ENCODE measurements at regions not wholly inside any gene's neighbourhood (a gene's known extent, or its start where the extent isn't known, plus 50 kb on each side); places are given as distances from the start of the nearest gene placed in this dataset.

- H3K27ac ChIP-seq, result no peak overlapping the region
- TF ChIP-seq ZFX (IDR thresholded peaks at IDR 0.05; ENCODE audit: borderline replicate concordance) (no peak), CTCF (IDR thresholded peaks at IDR 0.05) (no peak)
Measured at GRCh38 chr2:39546409-39546808, 109.3 kb upstream of the MAP4K3 start.

- no peak overlapping the region for H3K27ac ChIP-seq
- no peak for TF ChIP-seq ZFX (IDR thresholded peaks at IDR 0.05; ENCODE audit: borderline replicate concordance)
- no peak for TF ChIP-seq CTCF (IDR thresholded peaks at IDR 0.05)
Measured at GRCh38 chr2:39546937-39547336, 109.9 kb upstream of the MAP4K3 start.

- no peak for TF ChIP-seq CTCF (IDR thresholded peaks at IDR 0.05)
- no peak for TF ChIP-seq ZFX (IDR thresholded peaks at IDR 0.05; ENCODE audit: borderline replicate concordance)
- no peak overlapping the region for H3K27ac ChIP-seq
Measured at GRCh38 chr2:39547811-39548719, 111.0 kb upstream of the MAP4K3 start.

DNA sequence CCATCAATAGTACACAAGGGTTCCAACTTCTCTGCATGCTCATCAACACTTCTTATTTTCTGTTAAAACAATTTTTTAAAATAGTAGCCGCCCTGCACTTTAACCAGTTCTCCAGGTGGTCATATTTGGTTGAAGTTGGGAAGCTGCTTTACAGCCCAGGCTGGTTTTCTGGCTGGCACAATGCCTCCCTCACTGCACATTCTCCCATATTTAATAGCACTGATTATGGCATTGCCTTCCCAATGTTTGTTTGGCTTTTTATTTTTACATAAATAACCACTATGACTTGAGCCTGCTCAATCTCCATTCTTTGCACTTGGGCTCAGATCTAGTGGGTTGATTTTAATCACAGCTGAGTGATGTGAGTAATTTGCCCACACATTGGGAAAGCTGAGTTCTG, 111.9 kb upstream of the MAP4K3 start:
- TF ChIP-seq ZFX (IDR thresholded peaks at IDR 0.05; ENCODE audit: borderline replicate concordance), result no peak
- TF ChIP-seq CTCF (IDR thresholded peaks at IDR 0.05), result no peak
- H3K27ac ChIP-seq, result no peak overlapping the region

GRCh38 chr2:39549718-39550464, 112.8 kb upstream of the MAP4K3 start:
- H3K27ac ChIP-seq, result no peak overlapping the region
- TF ChIP-seq CTCF (IDR thresholded peaks at IDR 0.05), result no peak

DNA sequence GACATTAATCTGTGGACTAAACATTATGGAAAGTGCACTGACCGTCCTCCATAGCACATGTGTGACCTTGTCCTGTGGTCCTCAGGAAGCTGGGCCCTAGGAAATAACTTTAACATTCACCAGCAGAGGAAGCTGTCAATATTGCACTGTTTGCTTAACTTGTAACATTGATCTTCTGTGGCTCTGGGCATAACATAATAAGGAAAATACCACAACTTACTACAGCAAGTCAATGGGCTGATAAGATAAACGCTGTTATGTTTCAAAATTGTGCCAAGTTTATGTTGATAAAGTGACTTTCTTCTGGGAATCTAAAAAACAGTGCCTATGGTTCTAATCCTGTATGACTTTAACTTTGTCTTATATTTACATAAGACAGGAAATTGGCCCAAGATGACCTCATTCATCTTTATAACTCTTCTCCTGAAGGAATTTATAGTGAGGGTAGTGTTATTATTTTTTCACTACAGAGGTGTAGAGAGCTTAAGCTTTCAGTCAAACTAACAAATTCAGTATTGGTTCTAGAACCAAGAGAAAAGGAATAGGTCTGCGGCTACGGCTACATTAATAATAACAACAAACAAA, 113.7 kb upstream of the MAP4K3 start:
- H3K27ac ChIP-seq, result no peak overlapping the region
- TF ChIP-seq ZFX (IDR thresholded peaks at IDR 0.05; ENCODE audit: borderline replicate concordance), result no peak
- no peak for TF ChIP-seq CTCF (IDR thresholded peaks at IDR 0.05)

All from 22Rv1 (cell line).